HFF-Myc (cell line): ENCODE measurements at regions not wholly inside any gene's neighbourhood (a gene's known extent, or its start where the extent isn't known, plus 50 kb on each side); places are given as distances from the start of the nearest gene placed in this dataset.

Experiments used
- DNase-seq: peaks from one replicate; pipeline ENCODE4 v3.0.0-alpha.2; 2011; ENCODE audit warnings: low read depth; ENCODE audit errors: extremely low read depth
- H3K4me3 ChIP-seq: replicated peaks from 2 replicates; pipeline ENCODE4 v1.5.1; 2011; ENCODE audit warnings: low read depth, mild to moderate bottlenecking, control low read depth, low read length
- CTCF ChIP-seq: IDR thresholded peaks from 2 replicates; pipeline ENCODE4 v1.5.1; 2012; ENCODE audit warnings: mild to moderate bottlenecking, low read depth, low read length, control low read depth; ENCODE audit errors: missing control alignments

GRCh38 chr14:62364800-62365280, 602.6 kb downstream of the SNAPC1 start:
- H3K4me3 ChIP-seq, result no peak overlapping the region
- no peak for TF ChIP-seq CTCF
- DNase-seq, result no peak

- DNase-seq, result no peak
- no peak overlapping the region for H3K4me3 ChIP-seq
- TF ChIP-seq CTCF, result no peak
Observed at GRCh38 chr14:62369919-62370560, 607.8 kb downstream of the SNAPC1 start.

- H3K4me3 ChIP-seq, result no peak overlapping the region
- DNase-seq, result no peak
- TF ChIP-seq CTCF, result no peak
Observed at GRCh38 chr14:62373944-62374343, 611.7 kb downstream of the SNAPC1 start.

- no peak for TF ChIP-seq CTCF
- no peak overlapping the region for H3K4me3 ChIP-seq
- DNase-seq, result no peak
Observed at GRCh38 chr14:62378057-62378456, 615.8 kb downstream of the SNAPC1 start.

GRCh38 chr14:62381311-62382070, 619.3 kb downstream of the SNAPC1 start:
- no peak for TF ChIP-seq CTCF
- no peak overlapping the region for H3K4me3 ChIP-seq
- DNase-seq, result no peak

- no peak for TF ChIP-seq CTCF
- no peak for DNase-seq
- no peak overlapping the region for H3K4me3 ChIP-seq
Observed at GRCh38 chr14:62409169-62409568, 636.1 kb downstream of the KCNH5 start.
